ENCODE measurements at regions not wholly inside any gene's neighbourhood (a gene's known extent, or its start where the extent isn't known, plus 50 kb on each side); places are given as distances from the start of the nearest gene placed in this dataset.

DNA sequence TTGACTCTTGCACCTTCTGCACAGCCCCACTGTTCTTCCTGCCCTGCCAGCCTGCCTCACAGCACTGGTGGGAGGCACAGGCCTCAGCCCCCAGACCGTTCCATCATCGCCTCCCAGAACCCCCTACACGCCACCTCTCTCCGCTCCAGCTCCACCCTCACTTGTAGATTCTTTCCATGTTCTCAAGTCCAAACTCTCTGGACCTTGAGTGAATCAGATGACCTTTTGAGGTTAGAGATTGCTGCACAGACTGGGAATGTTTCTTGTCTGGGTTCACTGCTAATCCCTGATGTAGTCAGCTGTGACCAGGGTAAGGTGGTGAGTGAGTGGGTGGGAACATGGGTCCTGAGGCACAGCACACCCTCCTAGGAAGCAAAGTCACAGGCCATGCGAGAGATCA lies 272.4 kb downstream of the IRF8 start:
- no peak for DNase-seq

DNA sequence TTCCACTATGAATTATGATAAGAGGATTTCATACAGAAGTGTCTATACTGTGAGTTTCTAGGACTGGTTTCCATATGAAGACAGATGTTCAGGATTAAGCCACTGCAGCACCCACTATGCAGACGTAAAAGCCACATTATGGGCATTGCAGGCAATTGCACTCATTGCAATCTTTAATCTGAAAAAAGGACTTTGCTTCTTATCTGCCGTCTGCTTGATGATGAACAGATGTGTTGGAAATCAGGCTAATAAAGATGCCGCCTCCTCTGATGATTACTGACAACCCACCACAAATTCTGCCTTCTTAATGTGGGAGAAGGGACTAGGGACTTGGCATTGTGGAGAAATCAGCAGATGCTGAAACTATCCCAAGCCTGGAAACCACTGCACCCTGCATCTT lies 276.9 kb downstream of the IRF8 start:
- DNase-seq, result no peak

DNA sequence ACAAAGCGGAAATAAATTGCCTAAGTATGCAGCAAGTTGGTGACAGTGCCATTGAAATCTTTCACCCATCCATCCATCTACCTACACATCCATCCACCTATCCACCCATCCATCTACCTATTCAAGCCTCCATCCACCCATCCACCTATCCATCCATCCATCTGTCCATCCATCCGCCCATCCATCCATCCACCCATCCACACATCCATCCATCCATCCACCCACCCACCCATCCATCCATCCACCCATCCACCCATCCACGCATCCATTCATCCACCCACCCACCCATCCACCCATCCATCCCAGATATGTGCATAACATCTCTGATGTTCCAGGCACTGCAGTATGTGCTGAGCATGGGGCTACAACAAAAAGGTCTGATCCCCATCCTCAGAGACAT lies 277.5 kb downstream of the IRF8 start:
- no peak for DNase-seq

DNA sequence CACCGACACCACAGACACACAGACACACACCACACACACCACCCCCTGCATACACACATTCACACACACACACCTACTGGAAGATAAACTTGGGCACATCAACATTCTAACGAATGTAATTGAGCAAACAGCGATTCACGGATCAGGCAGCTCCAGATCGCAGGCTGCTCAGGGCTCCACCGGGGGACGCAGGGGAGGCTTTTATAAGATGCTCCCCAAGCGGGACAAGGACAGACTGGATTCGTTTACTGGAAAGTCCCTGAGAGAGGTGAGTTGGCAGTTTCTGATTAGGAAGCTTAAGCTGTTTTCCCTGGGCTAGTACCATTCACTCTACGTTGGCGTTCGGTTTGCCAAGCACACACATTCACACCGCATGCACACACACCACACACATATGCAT lies 281.3 kb downstream of the IRF8 start:
- no peak for DNase-seq

DNA sequence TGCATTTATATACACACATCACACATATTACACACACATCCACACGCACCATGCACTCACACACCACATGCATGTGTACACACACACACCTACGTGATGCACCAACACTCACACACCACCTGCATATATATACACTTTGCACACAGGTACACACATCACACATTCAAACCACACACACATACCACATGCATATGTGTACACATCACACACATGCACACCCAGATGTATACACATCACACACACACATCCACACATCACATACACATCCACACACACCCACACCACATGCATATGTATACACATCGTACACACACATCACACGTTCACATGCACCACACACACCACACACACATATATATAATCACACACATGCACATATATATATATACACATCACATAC lies 281.8 kb downstream of the IRF8 start:
- no peak for DNase-seq

DNA sequence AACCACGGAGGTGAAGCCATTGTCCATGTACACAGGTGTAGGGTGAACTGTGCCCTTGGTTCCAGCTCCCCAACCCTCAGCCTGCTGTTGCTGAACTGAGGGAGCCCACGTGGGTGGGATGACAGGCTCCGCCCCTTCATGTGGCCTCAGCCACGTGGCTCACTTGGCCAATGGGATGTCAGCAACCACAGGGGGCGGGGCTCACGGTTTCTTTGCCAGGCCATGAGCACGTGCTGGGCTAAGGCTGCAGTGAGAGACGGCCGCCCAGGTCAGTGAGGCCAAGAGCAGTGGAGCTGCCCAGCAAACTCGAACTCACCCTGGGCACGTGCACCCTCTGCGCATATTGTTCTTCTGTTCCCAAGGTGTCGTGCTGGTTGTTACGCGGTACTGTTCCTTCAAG lies 282.6 kb downstream of the IRF8 start:
- no peak for DNase-seq

DNA sequence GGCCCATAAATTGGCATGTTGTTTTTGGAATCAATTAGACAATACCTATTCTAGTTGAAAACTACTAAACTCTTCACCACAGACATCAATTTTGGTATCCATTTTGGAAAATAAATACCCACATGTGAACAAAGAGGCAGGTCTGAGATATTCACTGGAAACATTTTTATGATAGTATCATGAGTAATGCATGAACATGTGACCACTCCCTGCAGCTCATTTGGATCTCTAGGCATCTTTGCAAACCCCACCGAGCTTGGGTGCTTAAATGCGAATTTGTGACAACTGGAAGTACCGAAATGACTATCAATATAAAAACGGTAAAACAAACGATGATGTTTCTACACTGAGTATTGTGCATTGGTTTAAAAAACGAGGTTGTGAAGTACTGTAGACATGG lies 285.2 kb downstream of the IRF8 start:
- no peak for DNase-seq

DNA sequence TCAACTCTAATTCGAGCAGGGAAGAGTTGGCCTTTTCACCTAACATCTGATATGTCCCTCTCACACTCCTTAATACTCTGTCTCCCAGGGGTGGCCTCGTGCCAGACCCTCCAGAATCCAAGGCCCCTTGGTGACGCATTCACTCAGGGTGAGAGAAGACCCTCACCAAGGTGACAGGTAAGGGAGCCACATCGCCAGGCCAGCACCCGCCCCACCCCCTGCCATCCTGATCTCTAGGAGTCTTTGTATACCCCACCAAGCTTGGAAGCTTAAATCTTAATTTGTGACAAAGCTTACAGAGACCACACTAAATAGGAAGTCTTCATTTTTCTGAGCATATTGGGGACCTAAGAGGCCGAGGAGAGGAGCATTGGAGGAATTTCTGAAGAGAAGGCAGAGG lies 286.1 kb downstream of the IRF8 start:
- DNase-seq, result no peak

DNA sequence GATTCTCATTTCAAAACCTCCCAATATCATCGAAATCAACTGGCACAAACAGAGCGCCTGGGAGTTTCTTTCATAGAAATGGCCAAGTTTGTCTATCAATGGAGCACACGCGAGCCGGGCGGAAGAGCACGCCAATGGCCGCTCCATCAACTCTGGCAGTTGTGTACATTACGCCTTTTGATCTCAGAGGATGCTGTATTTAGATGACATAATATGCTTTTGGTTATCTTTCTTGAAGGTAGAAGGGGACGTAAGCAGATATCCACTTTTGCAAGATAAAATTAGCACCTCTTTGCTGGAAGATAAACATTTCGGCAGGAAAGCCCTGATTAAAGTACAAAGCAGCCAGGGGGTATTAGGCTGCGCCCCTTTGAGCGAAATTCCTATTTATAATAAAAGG lies 287.4 kb downstream of the IRF8 start:
- DNase-seq, result no peak

DNA sequence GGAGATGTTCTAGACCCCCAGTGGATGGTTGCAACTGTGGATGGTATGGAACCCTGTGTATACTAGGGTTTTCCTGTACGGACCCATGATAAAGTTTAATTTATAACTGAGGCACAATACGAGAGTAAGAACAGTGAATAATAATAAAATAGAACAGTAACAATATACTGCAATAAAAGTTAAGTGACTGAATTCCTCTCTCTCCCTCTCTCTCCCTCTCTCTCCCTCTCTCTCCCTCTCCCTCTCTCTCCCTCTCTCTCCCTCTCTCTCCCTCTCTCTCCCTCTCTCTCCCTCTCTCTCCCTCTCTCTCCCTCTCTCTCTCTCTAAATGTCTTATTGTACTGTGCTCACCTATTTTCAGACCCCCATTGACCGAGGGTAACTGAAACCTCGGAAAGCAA lies 291.0 kb downstream of the IRF8 start:
- no peak for DNase-seq

DNA sequence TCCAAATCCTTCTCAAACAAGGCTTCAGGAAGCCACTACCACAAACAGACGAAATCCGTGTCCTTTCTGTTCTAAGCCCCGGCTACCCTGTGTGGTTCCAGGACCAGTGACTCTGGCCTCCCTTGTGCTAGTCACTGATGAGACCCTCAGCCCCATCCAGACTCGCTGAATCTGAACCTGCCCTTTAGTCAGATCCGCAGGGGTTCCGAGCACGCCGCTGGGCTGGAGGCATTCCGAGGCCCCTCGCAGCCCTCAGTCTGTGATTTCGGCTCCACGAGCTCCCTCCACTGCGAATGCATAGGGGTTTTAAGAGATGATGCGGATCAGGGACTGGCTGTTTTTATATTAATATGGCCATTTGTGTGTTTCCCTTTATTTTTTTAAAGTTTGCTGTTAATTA lies 292.7 kb downstream of the IRF8 start:
- DNase-seq, result no peak

DNA sequence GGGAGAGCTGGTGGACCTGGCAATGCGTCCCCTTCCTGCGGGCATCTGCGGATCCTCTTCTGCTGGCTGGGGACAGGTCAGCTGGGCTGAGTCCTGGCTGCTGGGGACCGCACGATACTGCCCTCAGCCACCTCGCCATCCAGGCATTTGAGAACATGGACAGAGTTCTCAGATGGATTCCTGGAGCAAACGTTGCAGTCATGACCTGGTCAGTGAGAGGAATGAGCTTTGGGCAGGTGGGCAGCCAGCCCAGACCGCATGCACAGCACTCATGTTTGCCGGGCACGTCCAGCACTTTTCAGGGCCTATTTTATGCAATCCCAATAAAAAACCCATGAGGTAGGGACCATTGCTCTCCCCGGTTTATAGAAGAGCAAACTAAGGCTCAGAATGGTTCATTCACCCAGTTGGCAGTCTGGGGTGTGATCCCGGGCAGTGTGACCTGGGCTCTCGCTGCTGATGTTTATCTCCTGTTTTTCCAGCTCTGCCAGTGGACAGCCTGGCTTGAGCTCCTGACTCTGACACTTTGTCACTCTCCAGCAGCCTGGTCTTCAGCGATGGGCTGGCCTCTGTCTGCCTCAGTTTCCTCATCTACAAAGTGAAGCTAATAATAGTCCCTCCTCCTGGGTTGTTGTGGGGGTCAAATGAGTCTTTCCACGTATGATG lies 294.7 kb downstream of the IRF8 start:
- no peak for DNase-seq

DNA sequence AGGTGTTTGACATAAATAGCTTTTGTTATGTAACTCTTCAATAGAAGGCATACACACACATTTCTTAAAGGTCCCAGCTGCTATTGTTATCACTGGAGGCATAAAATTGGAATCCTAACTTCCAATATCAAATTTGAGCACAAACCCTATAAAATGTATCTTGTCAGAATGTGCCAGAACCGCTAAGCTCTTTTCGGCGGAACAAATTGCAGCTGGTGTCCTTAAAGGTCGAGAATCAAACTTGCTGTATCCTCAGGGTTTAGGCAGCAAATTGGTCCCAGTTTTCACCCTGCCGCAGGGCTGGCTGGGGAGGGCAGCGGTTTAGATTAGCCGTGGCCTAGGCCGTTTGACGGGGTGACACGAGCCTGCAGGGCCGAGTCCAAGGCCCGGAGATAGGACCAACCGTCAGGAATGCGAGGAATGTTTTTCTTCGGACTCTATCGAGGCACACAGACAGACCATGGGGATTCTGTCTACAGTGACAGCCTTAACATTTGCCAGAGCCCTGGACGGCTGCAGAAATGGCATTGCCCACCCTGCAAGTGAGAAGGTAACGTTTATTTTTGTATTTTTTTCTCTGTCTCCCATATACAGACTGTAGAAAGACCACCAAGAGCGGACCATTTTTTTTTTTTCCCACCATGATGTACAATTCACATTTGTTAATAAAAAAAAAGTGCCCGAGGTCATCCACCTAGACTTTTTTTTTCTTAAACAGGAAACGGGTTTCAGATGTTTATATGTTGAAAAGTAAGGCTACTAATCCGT lies 297.1 kb downstream of the IRF8 start:
- no peak for DNase-seq

DNA sequence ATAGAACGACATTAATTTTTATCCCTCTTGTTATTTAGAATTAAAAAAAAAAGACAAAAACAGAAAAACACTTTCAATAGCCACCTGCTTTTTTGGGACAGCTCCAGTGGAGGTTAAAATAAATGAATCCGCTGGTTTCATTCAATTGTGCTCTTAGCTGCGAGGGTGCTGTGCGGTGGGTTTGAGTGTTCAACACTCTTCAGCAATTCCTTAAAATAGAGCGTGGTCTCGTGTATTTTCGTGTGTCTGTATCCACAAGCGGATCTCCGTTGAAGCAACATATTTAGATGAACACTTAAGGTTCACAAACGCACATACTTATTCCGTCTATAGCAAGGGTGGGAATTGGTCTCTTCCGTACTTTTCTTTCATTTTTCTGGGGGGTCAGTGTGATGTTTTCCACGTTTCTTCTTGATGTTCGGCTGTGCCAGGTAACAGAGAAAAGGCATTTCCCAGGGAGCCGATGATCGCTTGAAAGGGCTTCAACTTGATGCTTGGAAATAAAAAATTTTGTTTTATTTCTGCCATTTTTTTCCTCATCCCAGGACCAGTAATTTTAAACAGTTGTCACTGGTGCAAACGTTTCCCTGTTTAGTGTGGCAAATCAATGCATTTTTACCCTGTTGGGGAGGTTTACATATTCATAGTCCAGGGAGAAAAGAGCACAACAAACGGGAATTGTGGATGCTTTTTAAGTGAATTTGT lies 297.9 kb downstream of the IRF8 start:
- no peak for DNase-seq

DNA sequence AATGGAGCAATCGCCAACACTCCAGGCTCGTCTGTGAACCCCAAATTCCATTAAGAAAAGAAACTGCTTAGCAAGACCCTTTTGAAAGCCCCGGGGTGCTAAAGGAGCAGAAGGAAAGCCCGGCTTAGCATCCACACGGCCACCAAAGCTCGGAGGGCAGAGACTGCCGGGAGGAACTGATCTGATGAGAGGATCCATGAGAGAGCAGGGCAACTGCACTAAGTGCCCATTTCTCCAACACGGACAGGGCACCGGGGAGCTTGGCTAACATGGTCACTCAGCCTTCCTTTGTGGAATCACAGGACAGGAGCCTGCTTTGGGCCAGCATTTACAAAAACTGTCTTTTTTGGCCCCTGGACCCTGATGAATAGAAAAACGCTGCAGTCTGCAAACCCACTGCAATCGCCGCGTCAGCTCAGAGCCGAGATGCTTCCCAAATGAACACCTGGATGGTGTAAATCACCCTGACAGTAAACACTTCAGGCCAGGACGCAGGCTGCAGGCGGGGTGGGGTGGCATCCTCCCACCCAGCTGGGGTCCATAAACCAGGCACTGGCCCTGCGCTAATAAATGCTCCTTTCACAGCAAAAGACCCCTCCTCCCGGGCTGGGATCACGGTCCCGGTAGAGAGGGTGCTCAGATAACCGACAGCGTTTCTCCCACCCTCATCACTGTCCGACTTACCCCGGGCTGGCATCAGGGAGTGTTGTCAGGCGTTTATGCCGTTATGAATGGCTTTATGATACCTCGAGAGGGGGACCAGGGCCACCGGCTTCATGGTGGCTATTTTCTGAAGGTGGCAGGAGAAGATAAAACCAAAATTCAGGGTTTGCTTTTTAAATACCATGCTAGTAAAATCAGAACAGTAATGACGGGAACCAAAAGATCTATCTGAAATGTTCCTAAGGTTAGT lies 299.5 kb downstream of the IRF8 start:
- no peak for DNase-seq

DNA sequence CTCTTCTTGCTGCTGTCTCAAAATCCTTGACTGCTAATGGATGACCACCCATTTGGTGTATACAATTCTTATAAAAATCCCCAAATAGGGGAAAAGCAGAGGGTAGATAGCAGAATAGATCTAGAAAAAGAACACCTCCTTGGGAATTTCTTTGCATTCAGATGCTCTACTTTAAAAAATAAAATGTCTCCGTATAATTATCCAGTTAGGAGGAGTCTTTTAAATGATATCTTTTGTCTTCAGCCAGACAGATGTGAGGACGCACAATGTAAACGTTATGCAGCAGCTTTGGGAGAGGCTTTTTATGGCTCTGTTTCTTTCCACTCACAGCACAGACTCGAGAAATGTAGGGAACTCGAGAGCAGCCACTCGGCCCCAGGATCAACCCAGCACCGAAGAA lies 300.2 kb downstream of the IRF8 start:
- DNase-seq, result no peak

DNA sequence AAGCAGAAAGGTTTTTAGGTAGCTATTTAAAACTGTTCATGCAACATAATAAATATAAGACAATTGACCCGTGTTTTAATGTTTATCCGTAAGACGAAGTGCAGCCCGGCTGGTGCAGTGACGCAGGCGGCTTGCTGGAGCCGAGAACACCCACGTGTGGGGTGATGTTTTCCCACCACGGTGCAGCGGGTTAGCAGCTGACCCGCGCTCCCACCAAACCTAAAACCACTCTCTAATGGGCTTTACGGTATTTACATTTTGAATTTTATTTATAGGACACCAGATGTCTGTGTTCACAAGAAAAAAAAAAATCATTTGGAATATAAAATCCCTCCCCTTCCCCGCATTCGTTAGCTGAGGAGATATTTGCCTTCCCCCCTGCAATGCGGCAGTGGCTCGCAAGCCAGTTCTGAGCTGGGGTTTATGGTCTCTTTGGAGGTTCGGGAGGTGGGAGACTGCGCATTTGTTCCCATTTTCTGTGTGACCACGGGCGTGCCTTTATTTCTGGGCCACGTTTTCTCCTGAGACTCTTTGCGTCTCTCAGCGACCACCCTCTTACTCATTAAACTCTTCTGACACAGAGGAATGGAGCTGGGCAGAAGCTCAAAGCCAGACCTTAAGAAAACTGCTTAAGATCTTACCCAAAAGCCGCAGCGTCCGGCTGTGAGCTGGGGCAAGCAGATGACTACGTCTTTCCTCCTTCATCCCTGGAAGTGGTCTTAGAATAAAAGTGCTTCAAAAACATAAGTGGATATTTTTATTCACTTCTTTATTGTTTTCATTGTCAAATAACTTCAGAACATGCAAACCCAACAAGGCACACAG lies 301.1 kb downstream of the IRF8 start:
- DNase-seq, result no peak

DNA sequence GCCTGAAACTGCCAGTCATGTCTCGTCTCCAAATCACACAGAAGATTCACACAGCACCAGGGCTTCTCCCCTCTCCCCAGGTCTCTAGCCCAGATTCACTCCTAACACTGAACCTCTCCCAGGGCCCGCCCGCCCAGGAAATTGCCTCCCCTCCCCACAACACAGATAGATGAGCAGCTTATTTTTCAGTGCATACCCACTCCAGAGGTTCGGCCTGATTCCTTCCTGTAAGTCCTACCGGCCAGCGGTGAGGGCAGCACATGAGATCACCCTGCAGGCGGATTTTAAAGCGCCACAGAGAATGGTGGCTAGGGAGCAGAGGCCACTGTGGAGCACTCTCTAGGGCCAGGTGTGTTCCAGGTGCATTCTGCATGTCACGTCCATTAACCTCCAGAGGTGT lies 301.8 kb downstream of the IRF8 start:
- DNase-seq, result no peak

DNA sequence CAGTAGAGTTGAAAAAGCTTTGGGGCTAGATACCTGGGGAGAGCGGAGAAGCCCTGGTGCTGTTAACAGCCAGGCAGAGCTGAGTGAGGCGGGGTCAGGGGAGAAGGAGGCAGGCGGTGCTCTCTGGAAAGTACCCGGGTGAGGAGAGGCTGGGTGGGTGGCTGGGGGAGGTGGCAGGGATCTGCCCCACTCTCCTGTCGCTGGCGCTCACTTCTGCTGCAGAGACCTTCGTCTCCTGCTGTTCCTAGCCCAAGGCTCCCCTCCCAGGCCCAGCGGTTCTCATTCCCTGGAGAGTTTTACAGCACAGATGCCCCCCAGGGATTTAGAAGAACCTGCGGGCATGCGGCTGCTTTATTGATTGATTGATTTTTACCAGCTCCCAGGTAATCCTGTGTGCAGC lies 302.8 kb downstream of the IRF8 start:
- DNase-seq, result no peak

DNA sequence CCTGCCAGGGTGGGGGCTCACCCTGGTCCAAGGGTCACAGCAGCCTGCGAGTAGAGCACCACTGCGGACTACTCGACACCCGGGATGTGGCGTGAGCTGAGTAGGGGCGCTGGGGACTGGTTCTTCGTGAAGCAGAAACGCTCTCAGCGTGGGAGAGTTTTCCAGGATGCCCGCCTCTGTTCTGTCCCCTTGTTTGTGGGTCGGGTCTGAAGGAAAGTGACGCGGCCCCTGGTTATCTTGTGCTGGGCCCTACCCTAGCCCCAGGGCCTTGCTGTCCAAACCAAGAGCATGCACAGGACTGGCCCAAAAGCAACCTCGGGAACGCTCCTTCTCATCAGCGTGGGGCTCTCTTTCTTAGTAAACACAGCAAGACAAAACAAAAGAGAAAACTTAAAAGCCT lies 303.3 kb downstream of the IRF8 start:
- DNase-seq, result no peak

DNA sequence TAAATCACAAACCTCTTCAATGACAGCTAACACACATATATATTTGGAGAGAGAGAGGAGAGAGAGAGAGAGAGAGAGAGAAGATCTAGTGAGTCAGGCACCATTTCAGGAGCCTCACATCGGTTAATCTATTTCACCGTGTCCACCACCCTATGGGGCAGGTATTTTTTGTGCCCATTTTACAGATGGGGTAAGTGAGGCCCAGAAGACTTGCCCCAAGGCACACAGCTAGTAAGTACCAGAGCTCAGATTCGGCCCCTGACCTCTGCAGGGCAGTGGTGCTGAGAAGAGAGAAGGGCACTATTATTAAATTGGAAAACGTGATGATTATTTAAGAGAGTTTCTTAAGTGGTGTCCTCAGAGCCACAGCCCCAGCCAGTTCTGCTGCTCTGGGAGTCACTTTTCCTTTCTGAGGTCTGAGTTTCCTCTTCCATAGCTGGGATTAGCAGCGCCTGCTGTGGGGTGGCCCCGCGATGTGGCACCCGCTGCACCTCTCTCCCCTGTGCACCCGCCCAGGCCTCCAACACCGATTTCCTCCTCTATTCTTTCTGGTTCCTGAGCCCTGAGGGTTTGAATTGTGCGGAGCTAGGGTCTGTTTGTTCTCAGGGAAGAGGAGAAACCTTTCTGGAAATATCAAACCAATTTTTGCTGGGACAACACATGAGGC lies 303.9 kb downstream of the IRF8 start:
- DNase-seq, result no peak

Data from NCI-H510A treated with DMSO at 0.1 percent for 48 hours (cell line).